T-cell (primary cell): ENCODE measurements at regions not wholly inside any gene's neighbourhood (a gene's known extent, or its start where the extent isn't known, plus 50 kb on each side); places are given as distances from the start of the nearest gene placed in this dataset.

Experiments used
- ATAC-seq, 4 experiments: fragments of 200-7000 bp in 3 of 4; fragments of 150-1000 bp in 1 of 4; cut with Tn5 transposase; replicated peaks in 1 of 4; 1 replicate in 3 of 4; 2 replicates in 1 of 4; pipeline ENCODE4 v1.10.0; 2021; ENCODE audit warnings: moderate library complexity in 3 of 4, mild to moderate bottlenecking in 2 of 4, moderate number of reproducible peaks in 1 of 4
- CTCF ChIA-PET, 2 donors: fragments of 300-600 bp; sonication (Branson Sonifier 250); formaldehyde crosslinking; loops; one replicate each; lab custom pipeline; 2022; ENCODE audit warnings: antibody characterized with exemption in 2 of 2; lab: Charles Lee
- POLR2A ChIA-PET, 2 donors: fragments of 300-600 bp; sonication (Branson Sonifier 250); formaldehyde crosslinking; loops; one replicate each; lab custom pipeline; 2022; ENCODE audit warnings: antibody characterized with exemption in 2 of 2; lab: Charles Lee
- DNase-seq, 35 experiments: peaks; one replicate each; pipeline versions ENCODE4 v3.0.0 to v3.0.0-alpha.2; 2013 to 2023
- H3K27ac ChIP-seq: one replicate; pipeline ENCODE4 v1.5.1; 2013; ENCODE audit warnings: low read length
- H3K27me3 ChIP-seq, 2 experiments: replicated peaks in 1 of 2; 1 replicate in 1 of 2; 2 replicates in 1 of 2; pipeline versions ENCODE4 v1.6.1 to v1.7.0; 2013; ENCODE audit warnings: low read length in 1 of 2, mixed read lengths in 1 of 2; ENCODE audit not compliant: control insufficient read depth in 2 of 2, insufficient read depth in 2 of 2; ENCODE audit errors: extremely low read depth in 1 of 2
- H3K36me3 ChIP-seq, 2 donors: 1 replicate in 1 of 2; 2 replicates in 1 of 2; pipeline versions ENCODE4 v1.6.1 to v1.7.0; 2013; ENCODE audit warnings: low read length in 1 of 2; ENCODE audit not compliant: control insufficient read depth in 2 of 2, insufficient read depth in 1 of 2; ENCODE audit errors: extremely low read depth in 1 of 2
- H3K4me1 ChIP-seq, 2 experiments: 1 replicate in 1 of 2; 2 replicates in 1 of 2; pipeline versions ENCODE4 v1.6.1 to v1.7.0; 2013; ENCODE audit warnings: low read length in 2 of 2, mixed read lengths in 1 of 2; ENCODE audit not compliant: insufficient read depth in 2 of 2, control insufficient read depth in 1 of 2; ENCODE audit errors: extremely low read depth in 1 of 2
- H3K4me3 ChIP-seq, 2 donors: 1 replicate in 1 of 2; 2 replicates in 1 of 2; pipeline versions ENCODE4 v1.5.1 to v1.7.0; 2013; ENCODE audit warnings: mild to moderate bottlenecking in 2 of 2, low read length in 1 of 2, moderate library complexity in 1 of 2; ENCODE audit not compliant: control insufficient read depth in 1 of 2; ENCODE audit errors: extremely low read depth in 1 of 2
- H3K9me3 ChIP-seq: 2 replicates; pipeline ENCODE4 v1.7.0; 2013
- H3K27ac Mint-ChIP-seq, 2 donors: one replicate each; pipeline ENCODE4 v1.8.0; 2020 to 2021; ENCODE audit warnings: mild to moderate bottlenecking in 2 of 2, mixed read lengths in 2 of 2
- H3K27me3 Mint-ChIP-seq, 2 donors: one replicate each; pipeline ENCODE4 v1.8.0; 2021 to 2022; ENCODE audit warnings: mixed read lengths in 2 of 2
- H3K36me3 Mint-ChIP-seq: one replicate; pipeline ENCODE4 v1.8.0; 2021; ENCODE audit warnings: mixed read lengths
- H3K4me1 Mint-ChIP-seq, 3 donors: one replicate each; pipeline ENCODE4 v1.8.0; 2020 to 2022; ENCODE audit warnings: mixed read lengths in 3 of 3, mild to moderate bottlenecking in 1 of 3
- H3K4me3 Mint-ChIP-seq, 3 donors: one replicate each; pipeline ENCODE4 v1.8.0; 2020 to 2022; ENCODE audit warnings: mild to moderate bottlenecking in 3 of 3, mixed read lengths in 3 of 3, moderate library complexity in 3 of 3
- H3K9me3 Mint-ChIP-seq, 3 donors: one replicate each; pipeline ENCODE4 v1.8.0; 2020 to 2022; ENCODE audit warnings: mixed read lengths in 3 of 3
- WGBS: methylation state at CpG from one replicate; pipeline ENCODE4 v1.1.5; 2013; ENCODE audit warnings: missing lambda C conversion rate; ENCODE audit not compliant: insufficient coverage; 5-methylcytosine and 5-hydroxymethylcytosine counted together

DNA sequence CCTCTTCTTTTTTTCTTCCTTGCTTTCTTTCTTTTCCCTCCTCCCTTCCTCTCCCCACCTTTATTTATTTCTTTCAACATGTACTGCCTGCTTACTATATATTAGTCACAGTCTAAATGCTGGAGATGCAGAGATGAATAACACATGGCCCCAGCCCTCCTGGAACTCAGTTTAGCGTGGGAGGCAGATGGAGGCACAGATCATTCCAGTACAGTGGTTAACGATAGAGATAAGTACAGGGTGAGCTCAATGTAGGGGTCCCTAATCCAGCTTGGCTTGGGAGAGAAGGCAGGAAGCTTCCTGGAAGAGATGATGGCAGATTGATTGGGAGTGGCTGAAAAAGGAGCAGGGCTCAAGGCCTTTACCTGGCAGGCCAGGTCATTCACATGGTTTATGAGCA is 55.6 kb upstream of the PPP2R5A start:
- no peak for DNase-seq
- ChIA-PET CTCF (no interaction called here), POLR2A (no interaction called here)
- Histone ChIP-seq H3K27me3 (no peaks in the 10 kb centered on the region), H3K9me3 (no peaks in the 10 kb centered on the region), H3K36me3 (no peaks in the 10 kb centered on the region), H3K27ac (no peak overlapping the region), H3K4me3 (no peak overlapping the region), H3K4me1 (peaks cover 10 to 25% of the 10 kb centered on the region in 2 experiments)
- 100% methylated on average over 2 of the region's 2 CpGs for WGBS
- H3K27ac Mint-ChIP-seq, result no peak overlapping the region
- H3K27me3 Mint-ChIP-seq, result no peaks in the 10 kb centered on the region
- H3K36me3 Mint-ChIP-seq, result no peaks in the 10 kb centered on the region
- ATAC-seq, result no peak
- H3K4me1 Mint-ChIP-seq, result peaks cover 36 to 53% (median 40%) of the 10 kb centered on the region in 3 donors
- no peak overlapping the region for H3K4me3 Mint-ChIP-seq
- H3K9me3 Mint-ChIP-seq, result no peaks in the 10 kb centered on the region

DNA sequence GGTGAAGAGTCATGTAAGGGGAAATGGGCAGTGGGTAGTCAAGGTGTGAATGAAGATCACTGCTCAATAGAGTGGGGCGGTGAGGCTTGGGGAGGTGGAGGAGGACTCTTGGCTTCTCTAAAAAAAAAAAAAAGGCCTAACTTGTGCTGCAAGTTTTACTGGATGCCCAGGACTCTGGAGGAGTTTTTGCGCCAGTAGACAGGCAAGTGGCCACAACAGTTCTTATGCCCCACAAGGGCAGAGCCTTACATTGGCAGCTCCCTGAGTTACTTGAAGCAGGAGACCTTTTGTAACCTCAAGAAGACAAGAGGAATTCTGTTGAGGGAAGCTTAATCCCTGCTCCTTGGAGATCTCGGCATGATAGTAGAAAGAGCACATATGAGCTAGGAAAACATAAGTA is 54.9 kb upstream of the PPP2R5A start:
- no peak overlapping the region for H3K27ac Mint-ChIP-seq

GRCh38 chr1:212231372-212231771 is 53.8 kb upstream of the PPP2R5A start:
- ChIA-PET POLR2A (no interaction called here), CTCF (interaction anchor here (0.6 to 1.1 kb wide), 2 partner anchors 161 to 225 kb away, joined by 3 read pairs; no protein-coding TSS in a partner anchor)
- no peak overlapping the region for H3K4me3 Mint-ChIP-seq
- H3K27me3 ChIP-seq, result no peaks in the 10 kb centered on the region
- H3K27ac Mint-ChIP-seq, result no peak overlapping the region
- H3K4me1 ChIP-seq, result peaks cover 0 to 8% of the 10 kb centered on the region in 2 experiments
- no peaks in the 10 kb centered on the region for H3K9me3 Mint-ChIP-seq
- WGBS, result 50% methylated on average over 1 of the region's 1 CpG
- no peak overlapping the region for H3K27ac ChIP-seq
- ATAC-seq (peak in 2 of 4 experiments; percentile 37 to 54), DNase-seq (no peak)
- no peaks in the 10 kb centered on the region for H3K27me3 Mint-ChIP-seq
- H3K36me3 ChIP-seq, result no peaks in the 10 kb centered on the region
- no peak overlapping the region for H3K4me3 ChIP-seq
- H3K9me3 ChIP-seq, result no peaks in the 10 kb centered on the region
- peaks cover 23 to 40% (median 23%) of the 10 kb centered on the region in 3 donors for H3K4me1 Mint-ChIP-seq
- no peaks in the 10 kb centered on the region for H3K36me3 Mint-ChIP-seq

More for the DNA sequence above, 54.9 kb upstream of the PPP2R5A start:
- WGBS, result no CpG with 5 or more reads among the region's 3 CpGs
- Histone ChIP-seq H3K4me3 (no peak overlapping the region), H3K27me3 (no peaks in the 10 kb centered on the region), H3K4me1 (peaks cover 9 to 18% of the 10 kb centered on the region in 2 experiments), H3K9me3 (no peaks in the 10 kb centered on the region), H3K27ac (no peak overlapping the region), H3K36me3 (no peaks in the 10 kb centered on the region)
- H3K9me3 Mint-ChIP-seq, result no peaks in the 10 kb centered on the region
- peaks cover 33 to 50% (median 34%) of the 10 kb centered on the region in 3 donors for H3K4me1 Mint-ChIP-seq
- POLR2A ChIA-PET, result no interaction called here
- H3K27me3 Mint-ChIP-seq, result no peaks in the 10 kb centered on the region
- DNase-seq (no peak), ATAC-seq (no peak)
- no peaks in the 10 kb centered on the region for H3K36me3 Mint-ChIP-seq
- CTCF ChIA-PET, result no interaction called here
- H3K4me3 Mint-ChIP-seq, result no peak overlapping the region

DNA sequence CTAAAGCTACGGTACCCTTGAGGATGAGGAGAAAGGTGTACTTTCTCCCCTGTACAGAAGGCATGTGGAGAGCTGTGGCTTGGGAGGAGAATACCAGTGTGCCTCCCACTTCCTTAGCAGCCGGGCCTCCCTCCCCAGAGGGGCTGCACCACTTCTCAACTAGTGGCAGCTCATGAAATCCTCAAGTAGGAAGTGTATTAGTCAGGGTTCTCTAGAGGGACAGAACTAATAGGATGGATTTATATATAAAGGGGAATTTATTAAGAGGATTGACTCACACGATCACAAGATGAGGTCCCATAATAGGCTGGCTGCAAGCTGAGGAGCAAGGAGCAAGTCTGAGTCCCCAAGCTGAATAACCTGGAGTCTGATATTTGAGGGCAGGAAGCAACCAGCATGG is 53.1 kb upstream of the PPP2R5A start:
- 57% methylated on average over 1 of the region's 3 CpGs for WGBS
- ATAC-seq (peak in 1 of 4 experiments; percentile 32), DNase-seq (no peak)
- H3K4me1 Mint-ChIP-seq, result peaks cover 19 to 38% (median 20%) of the 10 kb centered on the region in 3 donors
- Histone ChIP-seq H3K27me3 (no peaks in the 10 kb centered on the region), H3K36me3 (no peaks in the 10 kb centered on the region), H3K9me3 (no peaks in the 10 kb centered on the region), H3K4me1 (peaks cover 0 to 6% of the 10 kb centered on the region in 2 experiments), H3K27ac (no peak overlapping the region), H3K4me3 (no peak overlapping the region)
- ChIA-PET CTCF (no interaction called here), POLR2A (no interaction called here)
- no peaks in the 10 kb centered on the region for H3K9me3 Mint-ChIP-seq
- no peaks in the 10 kb centered on the region for H3K36me3 Mint-ChIP-seq
- H3K27ac Mint-ChIP-seq, result no peak overlapping the region
- H3K27me3 Mint-ChIP-seq, result no peaks in the 10 kb centered on the region
- no peak overlapping the region for H3K4me3 Mint-ChIP-seq

DNA sequence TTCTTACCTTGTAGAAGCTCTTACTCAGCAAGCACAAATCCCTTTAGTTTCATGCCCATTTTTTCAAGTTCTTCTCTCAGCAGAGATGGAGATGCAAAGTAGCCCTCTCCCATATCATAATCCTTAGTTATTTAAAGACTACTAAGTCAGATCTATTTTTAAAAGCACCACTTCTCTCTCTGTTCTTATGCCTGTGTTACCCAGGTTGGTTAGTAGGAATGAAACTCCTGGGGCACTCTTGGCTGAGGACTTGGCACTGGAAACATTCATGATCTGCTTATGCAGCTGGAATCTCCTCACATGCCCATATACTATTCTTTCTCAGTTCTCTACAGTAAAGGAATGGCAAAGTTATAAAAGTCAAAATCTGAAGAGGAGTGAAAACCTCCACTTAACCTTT is 51.9 kb upstream of the PPP2R5A start:
- CTCF ChIA-PET, result interaction anchor here in 1 of 2 donors (0.8 kb wide), 1 partner anchor 53 kb away, joined by 3 read pairs; no protein-coding TSS in a partner anchor
- peaks cover 0 to 6% of the 10 kb centered on the region in 2 experiments for H3K4me1 ChIP-seq

GRCh38 chr1:212234431-212235395 is 50.5 kb upstream of the PPP2R5A start:
- H3K4me1 Mint-ChIP-seq, result peaks cover 16 to 34% (median 22%) of the 10 kb centered on the region in 3 donors
- H3K27ac ChIP-seq, result no peak overlapping the region
- H3K9me3 Mint-ChIP-seq, result no peaks in the 10 kb centered on the region
- H3K4me3 ChIP-seq, result no peak overlapping the region
- H3K27ac Mint-ChIP-seq, result no peak overlapping the region
- no peaks in the 10 kb centered on the region for H3K27me3 ChIP-seq
- CTCF ChIA-PET, result interaction anchor here (0.5 to 0.8 kb wide), 4 partner anchors 23 to 551 kb away, joined by 3 to 7 read pairs (median 4); no protein-coding TSS in a partner anchor
- POLR2A ChIA-PET, result interaction anchor here in 1 of 2 donors (0.6 kb wide), 1 partner anchor 9 kb away, joined by 5 read pairs; no protein-coding TSS in a partner anchor
- H3K9me3 ChIP-seq, result no peaks in the 10 kb centered on the region
- H3K27me3 Mint-ChIP-seq, result no peaks in the 10 kb centered on the region
- H3K4me1 ChIP-seq, result peaks cover 0 to 6% of the 10 kb centered on the region in 2 experiments
- H3K4me3 Mint-ChIP-seq, result no peak overlapping the region
- WGBS, result 100% methylated on average over 3 of the region's 8 CpGs
- no peaks in the 10 kb centered on the region for H3K36me3 Mint-ChIP-seq
- DNase-seq (no peak), ATAC-seq (no peak)
- H3K36me3 ChIP-seq, result no peaks in the 10 kb centered on the region

More for the DNA sequence above, 51.9 kb upstream of the PPP2R5A start:
- Histone ChIP-seq H3K9me3 (no peaks in the 10 kb centered on the region), H3K4me3 (no peak overlapping the region), H3K27me3 (no peaks in the 10 kb centered on the region), H3K36me3 (no peaks in the 10 kb centered on the region), H3K27ac (no peak overlapping the region)
- peaks cover 16 to 34% (median 20%) of the 10 kb centered on the region in 3 donors for H3K4me1 Mint-ChIP-seq
- ATAC-seq (no peak), DNase-seq (no peak)
- no peak overlapping the region for H3K27ac Mint-ChIP-seq
- H3K27me3 Mint-ChIP-seq, result no peaks in the 10 kb centered on the region
- no peaks in the 10 kb centered on the region for H3K36me3 Mint-ChIP-seq
- POLR2A ChIA-PET, result no interaction called here
- no peak overlapping the region for H3K4me3 Mint-ChIP-seq
- no peaks in the 10 kb centered on the region for H3K9me3 Mint-ChIP-seq
